GM21825 (cell line): ENCODE measurements at regions not wholly inside any gene's neighbourhood (a gene's known extent, or its start where the extent isn't known, plus 50 kb on each side); places are given as distances from the start of the nearest gene placed in this dataset.

Source experiments
- ATAC-seq: cut with Tn5 transposase; IDR thresholded peaks from one replicate; pipeline ENCODE4 v1.9.1; 2021; ENCODE audit warnings: mild to moderate bottlenecking, moderate library complexity; ENCODE audit not compliant: unreplicated experiment

DNA sequence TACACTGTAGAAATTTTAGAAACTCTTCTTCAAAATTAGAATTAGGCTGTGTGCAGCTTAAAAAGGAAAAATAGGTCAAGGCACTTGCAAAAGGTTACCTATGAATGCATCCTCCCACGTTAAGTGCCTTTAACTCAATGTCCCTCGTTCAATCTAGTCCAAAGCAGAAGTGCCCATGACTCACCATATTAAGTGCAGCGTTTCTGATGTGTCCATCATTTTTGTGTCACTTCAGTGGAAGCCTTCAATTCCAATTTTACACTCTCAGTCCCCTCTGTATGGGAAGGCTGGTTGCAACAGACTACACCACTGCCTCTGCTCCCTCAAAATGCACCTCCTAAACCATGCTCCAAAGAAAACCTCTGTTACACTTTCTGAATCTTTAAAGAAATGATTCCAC lies 53.4 kb downstream of the FOXB1 start:
- no peak for ATAC-seq

GRCh38 chr15:60059186-60059585 lies 55.1 kb downstream of the FOXB1 start:
- no peak for ATAC-seq

GRCh38 chr15:60061758-60062157 lies 57.6 kb downstream of the FOXB1 start:
- ATAC-seq, result no peak

DNA sequence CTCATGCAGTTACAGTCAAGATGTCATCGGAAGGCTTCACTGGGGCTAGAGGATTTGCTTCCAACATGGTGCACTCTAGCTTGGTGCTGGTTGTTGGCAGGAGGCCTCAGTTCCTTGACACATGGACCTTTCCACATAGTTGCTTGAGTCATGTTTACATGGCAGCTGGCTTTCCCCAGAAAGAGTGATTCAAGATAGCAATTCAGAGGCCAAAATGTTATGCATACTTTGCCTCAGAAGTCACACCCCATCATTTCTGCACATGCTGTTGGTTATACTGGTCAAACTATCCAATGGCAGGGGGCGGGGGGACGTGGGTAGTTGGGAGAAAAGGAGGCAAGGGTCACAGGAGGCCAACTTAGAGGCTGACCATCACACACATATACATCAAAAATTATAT lies 58.7 kb downstream of the FOXB1 start:
- no peak for ATAC-seq

DNA sequence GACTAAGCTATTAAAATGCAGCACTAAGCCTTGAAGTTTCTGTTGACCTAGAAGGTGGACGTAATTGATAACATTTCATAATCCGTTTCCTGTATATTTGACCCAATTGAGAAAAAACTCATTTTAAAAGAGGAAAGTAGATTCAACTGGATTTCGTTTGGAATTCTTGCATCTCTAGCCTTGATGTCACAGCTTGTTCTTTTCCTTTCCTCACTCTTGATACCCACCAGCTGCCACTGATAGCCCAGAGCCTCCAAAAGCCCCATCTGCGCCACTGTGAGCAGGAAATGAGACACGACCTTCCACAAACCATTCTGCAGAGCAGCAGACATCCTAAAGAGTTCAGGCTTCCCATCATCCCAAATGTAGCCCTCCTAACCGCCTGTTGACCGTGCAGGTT lies 61.8 kb downstream of the FOXB1 start:
- no peak for ATAC-seq

DNA sequence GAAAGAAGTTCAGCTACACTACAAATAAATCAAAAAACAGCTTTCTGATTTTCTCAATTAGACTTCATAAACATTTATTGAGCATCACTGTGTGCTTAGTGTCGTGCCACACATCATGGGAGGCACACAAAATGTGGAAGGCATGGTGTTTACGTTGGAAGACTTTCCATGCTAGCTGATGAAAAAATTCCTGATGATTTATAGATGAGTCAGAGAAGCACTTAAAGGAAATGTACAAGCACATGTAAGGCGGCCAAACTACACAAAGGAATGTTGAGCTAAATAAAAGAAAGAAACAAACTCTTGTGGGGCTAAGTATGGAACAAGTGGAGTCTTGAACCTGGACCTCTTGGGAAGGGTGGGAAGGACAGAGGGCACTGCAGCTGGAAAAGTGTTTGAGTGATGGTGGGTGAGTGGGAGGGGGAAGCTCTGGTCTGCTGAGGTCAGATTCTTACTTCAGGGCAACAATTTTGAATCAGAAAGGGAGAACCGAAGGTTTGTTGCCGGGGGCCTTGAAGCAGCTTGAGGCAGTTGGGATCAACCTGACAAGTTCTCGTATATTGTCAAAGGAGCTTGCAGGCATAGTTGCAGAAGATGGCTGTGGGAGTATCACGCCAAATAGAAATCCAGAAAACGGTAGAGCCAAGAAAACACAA lies 66.9 kb downstream of the FOXB1 start:
- ATAC-seq, result no peak

GRCh38 chr15:60072826-60073465 lies 68.8 kb downstream of the FOXB1 start:
- no peak for ATAC-seq

DNA sequence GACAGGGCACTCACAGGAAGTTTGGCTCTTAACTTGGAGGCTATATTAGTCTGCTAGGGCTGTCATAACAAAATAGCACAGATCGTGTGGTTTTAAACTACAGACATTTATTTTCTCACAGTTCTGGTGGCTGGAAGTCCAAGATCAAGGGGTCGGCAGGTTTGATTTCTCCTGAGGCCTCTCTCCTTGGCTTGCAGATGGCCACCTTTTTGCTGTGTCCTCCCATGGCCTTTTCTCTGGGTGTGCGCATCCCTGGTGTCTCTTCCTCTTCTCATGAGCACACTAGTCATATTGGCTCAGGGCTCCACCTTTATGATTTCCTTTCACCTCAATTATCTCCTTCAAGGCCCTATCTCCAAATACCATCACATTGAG lies 69.3 kb downstream of the FOXB1 start:
- ATAC-seq, result no peak

DNA sequence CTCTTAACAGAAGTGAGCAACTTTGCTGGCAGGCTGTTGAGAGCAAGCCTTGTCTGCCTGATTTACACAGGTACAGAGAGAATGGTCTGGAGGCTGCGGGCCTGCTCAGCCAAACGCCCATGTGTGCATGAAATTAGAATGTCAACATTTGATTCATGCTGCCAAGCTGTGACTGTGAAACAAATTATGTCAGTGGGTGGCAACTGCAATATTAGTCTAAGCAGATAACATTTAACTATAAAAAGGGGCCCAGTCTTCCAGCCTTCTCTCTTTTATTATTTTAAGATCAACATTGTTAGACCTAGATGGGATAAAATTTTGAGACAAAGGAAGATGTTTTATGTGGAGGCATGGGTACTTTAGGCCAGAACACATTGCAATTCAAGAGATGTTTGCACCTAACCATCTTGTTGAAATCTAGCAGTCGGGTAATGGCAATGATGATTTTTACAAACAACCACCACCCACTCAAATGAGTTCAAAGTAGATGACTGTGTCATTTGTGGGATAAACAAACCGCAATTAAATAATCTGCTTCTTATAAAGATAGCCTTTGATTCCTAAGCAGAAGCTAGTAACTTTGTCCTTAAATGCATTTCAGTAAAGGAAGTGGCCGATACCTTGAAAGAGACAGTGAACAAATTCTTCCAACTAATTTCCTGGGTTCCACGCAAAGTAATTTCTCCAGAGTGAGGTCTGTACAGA lies 70.2 kb downstream of the FOXB1 start:
- ATAC-seq, result no peak

GRCh38 chr15:60076045-60076444 lies 71.9 kb downstream of the FOXB1 start:
- no peak for ATAC-seq

DNA sequence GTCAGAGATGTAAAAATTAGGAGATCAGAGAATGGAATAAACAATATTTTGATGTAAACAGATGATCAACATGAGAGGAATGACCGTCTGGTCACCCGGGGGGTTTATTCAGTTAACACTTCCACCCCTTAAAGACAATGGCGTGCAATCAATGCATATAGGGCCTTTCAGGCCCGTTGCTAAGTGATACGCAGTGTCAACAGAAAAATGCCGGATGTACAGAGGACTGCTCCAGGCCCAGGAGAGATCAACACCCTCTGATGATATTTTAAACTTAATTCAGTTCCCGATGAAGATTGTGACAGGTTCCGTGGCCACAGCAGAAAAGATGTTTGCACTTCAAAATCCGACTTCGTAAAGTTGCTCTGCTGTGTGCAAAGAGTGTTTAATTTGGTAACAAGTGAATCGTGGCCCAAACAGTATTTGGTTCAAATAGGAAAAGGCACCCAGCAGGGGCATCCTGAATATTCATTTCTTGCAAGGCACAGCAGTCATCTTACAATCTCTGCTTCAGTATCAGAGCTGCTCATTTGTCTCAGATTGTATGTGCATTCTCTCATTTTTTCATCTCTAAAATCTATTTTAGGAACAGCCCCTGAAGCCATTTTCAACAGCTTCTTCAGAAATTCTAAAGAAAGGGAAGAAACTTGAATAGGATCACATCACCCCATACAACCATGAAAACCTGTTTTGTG lies 72.6 kb downstream of the FOXB1 start:
- ATAC-seq, result no peak

- no peak for ATAC-seq
These were observed 73.7 kb downstream of the FOXB1 start for GRCh38 chr15:60077581-60078359.

GRCh38 chr15:60079210-60079609 lies 75.1 kb downstream of the FOXB1 start:
- no peak for ATAC-seq

DNA sequence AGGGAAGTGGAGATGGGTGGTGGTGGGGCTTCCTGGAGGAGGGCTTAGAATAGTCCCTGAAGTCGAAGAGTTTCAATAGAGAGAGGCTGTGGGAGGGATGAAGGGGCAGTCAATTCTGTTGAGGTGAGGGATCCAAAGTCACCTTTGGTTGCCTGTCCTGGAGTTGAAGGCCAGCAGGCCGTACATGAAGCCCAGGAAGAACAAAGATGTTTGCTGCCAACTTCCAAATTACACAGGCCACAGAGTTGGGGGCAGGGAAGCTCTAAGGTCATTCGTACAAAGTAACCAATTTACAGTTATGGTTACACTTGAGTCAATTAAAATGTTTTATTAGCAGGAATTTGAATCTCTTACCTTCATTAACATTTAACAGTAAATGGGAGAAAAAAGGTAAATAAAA lies 77.9 kb downstream of the FOXB1 start:
- no peak for ATAC-seq

DNA sequence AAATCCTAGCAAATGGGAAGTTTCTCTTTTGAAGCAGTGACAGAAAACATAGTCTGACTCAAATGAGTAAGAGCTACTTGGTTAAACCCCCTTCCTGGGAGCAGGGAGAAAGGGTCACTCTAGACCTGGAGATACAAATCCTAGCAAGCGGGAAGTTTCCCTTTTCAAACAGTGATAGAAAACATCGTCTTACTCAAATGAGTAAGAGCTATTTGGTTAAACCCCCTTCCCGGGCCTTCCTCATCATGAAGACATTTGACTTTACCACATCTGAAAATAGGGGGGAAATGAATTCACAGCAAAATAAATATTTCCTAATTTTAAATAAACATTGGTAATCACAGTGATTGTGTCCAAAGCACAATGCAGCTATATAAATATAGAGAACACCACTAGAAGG lies 79.2 kb downstream of the FOXB1 start:
- ATAC-seq, result no peak

DNA sequence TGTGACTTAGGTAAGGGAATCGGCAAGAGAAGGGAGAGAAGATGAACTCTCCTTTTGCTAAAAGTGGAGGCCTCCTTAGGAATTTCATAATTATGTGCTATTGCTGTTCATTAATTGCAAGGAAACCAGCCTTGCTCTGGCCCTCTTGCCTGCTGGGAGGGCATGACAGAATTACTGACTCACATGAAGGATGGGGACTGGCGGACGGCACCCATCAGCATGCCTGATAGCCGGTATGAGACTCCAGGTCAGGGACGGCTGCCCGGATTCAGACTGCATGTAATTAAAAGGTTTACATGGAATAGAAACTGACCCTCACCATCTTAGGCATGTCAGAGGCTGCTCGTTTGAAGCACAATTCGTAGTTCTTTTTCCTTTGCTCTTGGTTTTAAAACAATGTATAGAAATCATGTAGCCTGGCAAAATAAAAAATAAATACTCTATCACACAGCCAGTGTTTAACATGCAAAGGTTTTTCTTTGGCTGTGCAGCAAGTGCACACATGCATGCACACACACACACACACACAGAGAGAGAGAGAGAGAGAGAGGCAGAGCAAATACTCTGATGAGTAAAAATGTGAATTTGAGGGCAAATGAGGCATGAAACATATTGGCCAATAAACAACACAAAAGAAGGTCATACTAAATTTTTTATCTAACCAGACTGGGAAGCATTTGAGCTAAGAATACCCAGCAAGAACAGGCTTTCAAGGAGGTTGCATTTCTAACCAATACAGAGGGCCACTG lies 82.7 kb downstream of the FOXB1 start:
- ATAC-seq, result no peak

DNA sequence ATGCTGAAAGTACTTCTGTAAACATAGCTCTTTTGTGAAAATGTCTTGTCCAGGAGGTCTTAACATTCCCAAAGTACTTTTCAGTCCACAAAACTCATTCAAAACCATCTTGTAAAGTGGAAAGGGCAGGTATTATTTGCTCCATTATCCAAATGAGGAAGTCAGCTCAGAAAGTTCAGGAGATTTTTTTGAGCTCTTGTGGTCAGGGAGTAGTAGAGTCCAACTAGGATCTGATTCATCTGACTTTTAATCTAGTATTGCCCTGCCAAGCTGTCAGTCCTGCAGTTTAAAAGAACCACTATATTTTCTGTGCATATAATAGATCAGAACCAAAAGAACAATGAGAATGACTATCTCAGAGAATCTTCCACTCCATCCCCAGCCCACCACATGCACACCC lies 83.5 kb downstream of the FOXB1 start:
- ATAC-seq, result no peak

DNA sequence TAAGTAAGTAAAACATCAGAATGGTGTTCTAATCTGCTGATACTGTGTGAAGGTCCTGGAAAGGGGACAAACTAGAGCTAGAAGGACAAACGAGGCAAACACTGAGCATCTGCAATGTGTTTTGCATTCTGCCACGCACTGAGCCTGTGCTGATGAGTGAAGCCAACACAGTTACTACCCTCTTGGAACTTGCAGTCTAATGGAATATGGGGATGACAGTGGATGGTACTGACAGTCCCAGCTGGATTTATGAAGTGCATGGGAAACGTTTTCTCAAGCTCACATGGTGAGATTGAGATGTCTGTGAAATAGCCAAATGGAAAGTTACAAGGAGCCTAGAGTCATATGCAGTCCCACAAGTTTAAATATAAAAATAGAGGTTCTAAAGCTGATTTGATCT lies 86.6 kb downstream of the FOXB1 start:
- ATAC-seq, result no peak

- no peak for ATAC-seq
These were observed 87.0 kb downstream of the FOXB1 start for GRCh38 chr15:60091157-60091556.

DNA sequence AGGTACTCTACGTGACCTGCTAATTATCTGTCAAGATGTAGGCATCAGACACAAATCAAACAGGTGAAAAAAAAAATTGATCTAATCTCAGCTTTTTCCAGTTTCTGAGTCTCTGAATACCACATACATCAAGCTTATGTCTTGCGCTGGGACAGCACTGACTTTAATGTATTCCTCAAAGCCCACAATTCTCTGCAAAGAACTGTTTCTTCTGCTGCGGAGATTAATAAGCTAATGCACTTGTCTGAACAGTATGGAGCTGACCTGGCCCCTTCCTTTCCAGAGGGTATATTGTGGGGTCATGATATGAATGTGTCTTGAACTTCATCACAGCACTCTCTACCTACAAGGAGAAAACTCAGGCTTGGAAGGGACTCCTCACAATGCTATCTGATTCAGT lies 87.8 kb downstream of the FOXB1 start:
- no peak for ATAC-seq
